BLaER1 (cell line): ENCODE measurements at regions not wholly inside any gene's neighbourhood (a gene's known extent, or its start where the extent isn't known, plus 50 kb on each side); places are given as distances from the start of the nearest gene placed in this dataset.

Source experiments
- H3K27ac ChIP-seq: shearing (Covaris generic); formaldehyde crosslinking; 2 replicates; pipeline ENCODE4 v1.8.1; 2022
- H3K27me3 ChIP-seq: shearing (Covaris generic); formaldehyde crosslinking; 2 replicates; pipeline ENCODE4 v1.8.1; 2022
- H3K36me3 ChIP-seq: shearing (Covaris generic); formaldehyde crosslinking; 2 replicates; pipeline ENCODE4 v1.8.1; 2022
- H3K4me1 ChIP-seq: shearing (Covaris generic); formaldehyde crosslinking; 2 replicates; pipeline ENCODE4 v1.8.1; 2022
- H3K4me2 ChIP-seq: shearing (Covaris generic); formaldehyde crosslinking; 2 replicates; pipeline ENCODE4 v1.8.1; 2022
- H3K4me3 ChIP-seq: shearing (Covaris generic); formaldehyde crosslinking; 2 replicates; pipeline ENCODE4 v1.8.1; 2022
- H3K9ac ChIP-seq: shearing (Covaris generic); formaldehyde crosslinking; 2 replicates; pipeline ENCODE4 v1.8.1; 2022
- H3K9me3 ChIP-seq: shearing (Covaris generic); formaldehyde crosslinking; 2 replicates; pipeline ENCODE4 v1.8.1; 2022
- H4K20me1 ChIP-seq: shearing (Covaris generic); formaldehyde crosslinking; 2 replicates; pipeline ENCODE4 v1.8.1; 2022
- Cebpa-rat ChIP-seq: shearing (Covaris generic); IDR thresholded peaks from 2 replicates; pipeline ENCODE4 v1.8.1; 2022

GRCh38 chr9:14014218-14014617, 299.7 kb downstream of the NFIB start:
- H3K9me3 ChIP-seq = no peaks in the 10 kb centered on the region
- TF ChIP-seq Cebpa-rat = no peak
- H3K27me3 ChIP-seq = no peaks in the 10 kb centered on the region
- no peaks in the 10 kb centered on the region for H4K20me1 ChIP-seq
- no peak overlapping the region for H3K27ac ChIP-seq
- H3K4me3 ChIP-seq = no peak overlapping the region
- H3K36me3 ChIP-seq = no peaks in the 10 kb centered on the region
- H3K4me2 ChIP-seq = no peak overlapping the region
- H3K4me1 ChIP-seq = no peaks in the 10 kb centered on the region
- no peak overlapping the region for H3K9ac ChIP-seq

GRCh38 chr9:14011799-14012560, 302.0 kb downstream of the NFIB start:
- no peaks in the 10 kb centered on the region for H3K9me3 ChIP-seq
- no peak overlapping the region for H3K4me2 ChIP-seq
- no peaks in the 10 kb centered on the region for H3K36me3 ChIP-seq
- H3K4me1 ChIP-seq = no peaks in the 10 kb centered on the region
- H3K27ac ChIP-seq = no peak overlapping the region
- H4K20me1 ChIP-seq = no peaks in the 10 kb centered on the region
- H3K27me3 ChIP-seq = no peaks in the 10 kb centered on the region
- H3K9ac ChIP-seq = no peak overlapping the region
- no peak for TF ChIP-seq Cebpa-rat
- H3K4me3 ChIP-seq = no peak overlapping the region

GRCh38 chr9:14007190-14007769, 306.7 kb downstream of the NFIB start:
- no peaks in the 10 kb centered on the region for H3K4me1 ChIP-seq
- no peaks in the 10 kb centered on the region for H3K27me3 ChIP-seq
- H3K9ac ChIP-seq = no peak overlapping the region
- H3K36me3 ChIP-seq = no peaks in the 10 kb centered on the region
- no peak overlapping the region for H3K4me3 ChIP-seq
- no peak overlapping the region for H3K27ac ChIP-seq
- H3K9me3 ChIP-seq = no peaks in the 10 kb centered on the region
- H3K4me2 ChIP-seq = no peak overlapping the region
- H4K20me1 ChIP-seq = no peaks in the 10 kb centered on the region
- TF ChIP-seq Cebpa-rat = no peak

GRCh38 chr9:14006386-14007187, 307.4 kb downstream of the NFIB start:
- no peaks in the 10 kb centered on the region for H3K9me3 ChIP-seq
- TF ChIP-seq Cebpa-rat = no peak
- no peak overlapping the region for H3K4me3 ChIP-seq
- H3K27ac ChIP-seq = no peak overlapping the region
- H3K36me3 ChIP-seq = no peaks in the 10 kb centered on the region
- H3K4me2 ChIP-seq = no peak overlapping the region
- H3K27me3 ChIP-seq = no peaks in the 10 kb centered on the region
- H3K9ac ChIP-seq = no peak overlapping the region
- H4K20me1 ChIP-seq = no peaks in the 10 kb centered on the region
- H3K4me1 ChIP-seq = no peaks in the 10 kb centered on the region

GRCh38 chr9:14004110-14004509, 309.8 kb downstream of the NFIB start:
- no peaks in the 10 kb centered on the region for H4K20me1 ChIP-seq
- no peak overlapping the region for H3K4me2 ChIP-seq
- no peak overlapping the region for H3K9ac ChIP-seq
- no peak overlapping the region for H3K4me3 ChIP-seq
- H3K4me1 ChIP-seq = no peaks in the 10 kb centered on the region
- H3K27me3 ChIP-seq = no peaks in the 10 kb centered on the region
- no peaks in the 10 kb centered on the region for H3K36me3 ChIP-seq
- H3K27ac ChIP-seq = no peak overlapping the region
- no peak for TF ChIP-seq Cebpa-rat
- H3K9me3 ChIP-seq = no peaks in the 10 kb centered on the region

GRCh38 chr9:13994240-13994639, 319.7 kb downstream of the NFIB start:
- Histone ChIP-seq H3K27me3 (no peaks in the 10 kb centered on the region), H3K36me3 (no peaks in the 10 kb centered on the region), H3K27ac (no peak overlapping the region), H3K4me3 (no peak overlapping the region), H3K9me3 (0 out of 2 replicates have a peak, but pooled peaks cover 4% of the 10 kb centered on the region), H3K9ac (no peak overlapping the region), H3K4me2 (no peak overlapping the region), H3K4me1 (no peaks in the 10 kb centered on the region), H4K20me1 (no peaks in the 10 kb centered on the region)
- no peak for TF ChIP-seq Cebpa-rat

GRCh38 chr9:13993632-13994185, 320.2 kb downstream of the NFIB start:
- Histone ChIP-seq H3K4me1 (no peaks in the 10 kb centered on the region), H4K20me1 (no peaks in the 10 kb centered on the region), H3K9ac (no peak overlapping the region), H3K4me3 (no peak overlapping the region), H3K27me3 (no peaks in the 10 kb centered on the region), H3K36me3 (no peaks in the 10 kb centered on the region), H3K27ac (no peak overlapping the region), H3K4me2 (no peak overlapping the region), H3K9me3 (0 out of 2 replicates have a peak, but pooled peaks cover 4% of the 10 kb centered on the region)
- TF ChIP-seq Cebpa-rat = no peak

- no peak for TF ChIP-seq Cebpa-rat
- Histone ChIP-seq H3K4me3 (no peak overlapping the region), H3K4me1 (no peaks in the 10 kb centered on the region), H3K9me3 (0 out of 2 replicates have a peak, but pooled peaks cover 4% of the 10 kb centered on the region), H3K27ac (no peak overlapping the region), H3K9ac (no peak overlapping the region), H3K27me3 (no peaks in the 10 kb centered on the region), H4K20me1 (no peaks in the 10 kb centered on the region), H3K4me2 (no peak overlapping the region), H3K36me3 (no peaks in the 10 kb centered on the region)
Measured at GRCh38 chr9:13992138-13993088, 321.5 kb downstream of the NFIB start.

- no peak for TF ChIP-seq Cebpa-rat
- no peaks in the 10 kb centered on the region for H3K4me1 ChIP-seq
- H3K36me3 ChIP-seq = no peaks in the 10 kb centered on the region
- H3K9me3 ChIP-seq = peaks cover 9% of the 10 kb centered on the region; the same call in 1 of the 2 replicates
- H3K4me3 ChIP-seq = no peak overlapping the region
- no peak overlapping the region for H3K27ac ChIP-seq
- H3K27me3 ChIP-seq = no peaks in the 10 kb centered on the region
- H3K4me2 ChIP-seq = no peak overlapping the region
- no peaks in the 10 kb centered on the region for H4K20me1 ChIP-seq
- no peak overlapping the region for H3K9ac ChIP-seq
Measured at GRCh38 chr9:13991395-13991794, 322.5 kb downstream of the NFIB start.
